ENCODE measurements at regions not wholly inside any gene's neighbourhood (a gene's known extent, or its start where the extent isn't known, plus 50 kb on each side); places are given as distances from the start of the nearest gene placed in this dataset.

DNA sequence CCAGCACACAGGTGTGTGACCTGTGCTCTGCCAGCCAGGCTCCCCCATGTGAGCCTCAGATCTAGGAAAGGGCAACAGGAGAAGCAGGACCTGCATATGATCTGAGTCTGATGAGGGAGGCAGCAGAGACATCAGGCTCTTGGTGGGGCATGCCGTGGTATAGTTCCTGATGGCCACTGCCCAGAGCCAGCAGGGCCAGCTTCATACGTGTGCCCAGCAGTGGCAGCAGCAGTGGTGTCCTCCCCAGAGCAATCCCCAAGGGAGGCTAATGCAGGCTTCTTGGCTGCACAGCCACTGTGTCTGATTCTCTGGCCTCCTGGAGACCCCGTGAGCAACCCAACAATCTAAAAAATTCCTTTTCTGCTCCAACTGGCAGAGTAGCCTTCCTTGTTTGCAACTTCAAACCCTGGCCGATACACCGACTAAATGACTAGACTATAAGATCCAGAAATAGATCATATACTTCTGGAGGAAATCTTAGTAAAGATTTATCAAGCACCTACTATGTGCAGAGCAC lies 230.6 kb upstream of the ZMIZ1 start:
- Histone ChIP-seq H3K9me3 (ENCODE audit: low read depth) (no peaks in the 10 kb centered on the region), H3K27ac (no peak overlapping the region)

GRCh38 chr10:78843495-78843894 lies 225.3 kb upstream of the ZMIZ1 start:
- no peak overlapping the region for H3K27ac ChIP-seq
- H3K27me3 ChIP-seq, result no peaks in the 10 kb centered on the region
- no peak for TF ChIP-seq CTCF (IDR thresholded peaks at IDR 0.05; ENCODE audit: low read depth, low read length)
- no peak overlapping the region for H3K4me3 ChIP-seq
- no peaks in the 10 kb centered on the region for H3K36me3 ChIP-seq
- H3K4me1 ChIP-seq (ENCODE audit: low read depth), result no peaks in the 10 kb centered on the region
- DNase-seq (ENCODE audit: low read depth in 1 of 2, low spot score in 1 of 2), result no peak
- H3K9me3 ChIP-seq (ENCODE audit: low read depth), result no peaks in the 10 kb centered on the region

More for the DNA sequence above, 230.6 kb upstream of the ZMIZ1 start:
- Histone ChIP-seq H3K36me3 (no peaks in the 10 kb centered on the region), H3K27me3 (peaks cover 2% of the 10 kb centered on the region), H3K4me1 (ENCODE audit: low read depth) (no peaks in the 10 kb centered on the region), H3K4me3 (no peak overlapping the region)
- no peak for DNase-seq (ENCODE audit: low read depth in 1 of 2, low spot score in 1 of 2)
- TF ChIP-seq CTCF (IDR thresholded peaks at IDR 0.05; ENCODE audit: low read depth, low read length), result no peak

DNA sequence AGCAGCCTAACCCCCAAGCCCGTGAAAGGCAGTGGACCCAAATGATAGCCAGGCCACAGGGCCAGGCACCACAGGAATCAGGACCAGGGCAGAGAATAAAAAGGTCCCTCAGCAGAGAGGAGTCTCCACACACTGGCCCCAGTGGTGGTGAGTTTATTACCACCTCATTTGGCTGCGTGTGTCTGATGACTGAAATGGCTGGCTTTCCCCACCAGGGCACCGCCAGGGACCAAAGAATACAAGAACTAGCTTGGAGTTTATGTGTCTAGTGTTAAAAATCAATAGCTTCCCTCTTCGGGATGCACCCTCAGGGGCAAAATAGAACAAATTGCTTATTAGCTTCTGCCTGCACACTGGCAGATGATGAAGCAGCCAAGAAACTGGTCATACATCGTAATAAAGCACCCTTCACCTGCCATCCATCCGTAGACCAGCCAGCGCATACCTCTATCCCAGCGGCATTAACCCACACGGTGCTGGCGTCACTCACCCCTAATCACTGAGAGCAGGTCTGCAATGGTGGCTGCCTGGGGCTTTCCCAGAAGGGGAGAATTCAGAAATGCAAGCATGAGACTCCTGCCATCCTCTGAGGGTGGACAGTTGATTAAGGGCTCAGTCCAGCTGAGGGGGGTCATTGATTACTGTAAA lies 223.7 kb upstream of the ZMIZ1 start:
- no peaks in the 10 kb centered on the region for H3K36me3 ChIP-seq
- DNase-seq (ENCODE audit: low read depth in 1 of 2, low spot score in 1 of 2), result no peak
- no peak overlapping the region for H3K27ac ChIP-seq
- no peaks in the 10 kb centered on the region for H3K27me3 ChIP-seq
- no peaks in the 10 kb centered on the region for H3K9me3 ChIP-seq (ENCODE audit: low read depth)
- H3K4me3 ChIP-seq, result no peak overlapping the region
- TF ChIP-seq CTCF (IDR thresholded peaks at IDR 0.05; ENCODE audit: low read depth, low read length), result no peak
- H3K4me1 ChIP-seq (ENCODE audit: low read depth), result no peaks in the 10 kb centered on the region

DNA sequence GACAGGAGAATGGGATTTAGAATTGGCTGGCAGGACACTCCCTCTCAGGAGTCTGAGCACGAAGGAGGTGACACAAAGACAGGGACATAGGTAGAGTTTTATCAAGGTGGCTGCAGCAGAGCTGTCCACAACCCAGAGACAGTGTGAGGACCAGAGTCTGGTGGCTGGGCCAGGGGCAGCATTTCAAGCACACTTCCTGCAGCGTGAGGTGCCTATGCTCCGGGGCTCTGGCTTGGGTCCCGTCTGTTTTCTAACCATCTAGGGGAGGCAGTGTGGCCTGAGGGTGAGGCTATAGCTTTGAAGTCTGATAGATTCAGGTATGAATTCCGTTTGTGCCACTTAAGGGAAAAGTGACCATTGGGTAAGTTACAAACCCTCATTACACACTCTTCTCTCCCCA lies 222.7 kb upstream of the ZMIZ1 start:
- Histone ChIP-seq H3K4me3 (no peak overlapping the region), H3K4me1 (ENCODE audit: low read depth) (no peaks in the 10 kb centered on the region), H3K27me3 (no peaks in the 10 kb centered on the region), H3K9me3 (ENCODE audit: low read depth) (no peaks in the 10 kb centered on the region), H3K36me3 (no peaks in the 10 kb centered on the region), H3K27ac (no peak overlapping the region)
- no peak for TF ChIP-seq CTCF (IDR thresholded peaks at IDR 0.05; ENCODE audit: low read depth, low read length)
- DNase-seq (ENCODE audit: low read depth in 1 of 2, low spot score in 1 of 2), result no peak

GRCh38 chr10:78846760-78847159 lies 222.0 kb upstream of the ZMIZ1 start:
- TF ChIP-seq CTCF (IDR thresholded peaks at IDR 0.05; ENCODE audit: low read depth, low read length), result no peak
- no peaks in the 10 kb centered on the region for H3K9me3 ChIP-seq (ENCODE audit: low read depth)
- no peaks in the 10 kb centered on the region for H3K27me3 ChIP-seq
- no peak for DNase-seq (ENCODE audit: low read depth in 1 of 2, low spot score in 1 of 2)
- H3K4me3 ChIP-seq, result no peak overlapping the region
- H3K36me3 ChIP-seq, result no peaks in the 10 kb centered on the region
- no peaks in the 10 kb centered on the region for H3K4me1 ChIP-seq (ENCODE audit: low read depth)
- H3K27ac ChIP-seq, result no peak overlapping the region

Data from cardiac muscle cell (in vitro differentiated cells and primary cell).